DMS53 treated with DMSO at 0.1 percent for 48 hours (cell line): ENCODE measurements at regions not wholly inside any gene's neighbourhood (a gene's known extent, or its start where the extent isn't known, plus 50 kb on each side); places are given as distances from the start of the nearest gene placed in this dataset.

Experiments used
- DNase-seq: peaks from one replicate; lab custom pipeline; 2025; ENCODE audit not compliant: unreplicated experiment; lab: John Stamatoyannopoulos, UW

DNA sequence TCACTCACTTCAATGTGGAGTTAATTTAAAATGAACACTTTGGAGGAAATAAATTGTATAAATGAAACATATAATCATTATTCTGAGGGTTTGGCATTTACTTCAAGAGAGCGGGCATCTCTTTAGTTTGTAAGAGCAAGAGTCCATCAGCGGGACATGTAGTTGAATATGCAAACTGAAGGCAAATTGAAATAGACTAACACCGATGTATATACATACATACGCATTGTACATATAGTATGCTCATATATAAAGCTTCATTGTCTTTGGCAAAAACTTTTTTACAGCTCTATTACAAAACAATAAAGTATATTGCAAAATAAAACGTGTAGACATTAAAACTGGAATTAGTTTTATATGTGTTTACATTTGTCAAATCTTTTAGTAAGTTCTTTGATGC, 328.9 kb downstream of the LTN1 start:
- no peak for DNase-seq

DNA sequence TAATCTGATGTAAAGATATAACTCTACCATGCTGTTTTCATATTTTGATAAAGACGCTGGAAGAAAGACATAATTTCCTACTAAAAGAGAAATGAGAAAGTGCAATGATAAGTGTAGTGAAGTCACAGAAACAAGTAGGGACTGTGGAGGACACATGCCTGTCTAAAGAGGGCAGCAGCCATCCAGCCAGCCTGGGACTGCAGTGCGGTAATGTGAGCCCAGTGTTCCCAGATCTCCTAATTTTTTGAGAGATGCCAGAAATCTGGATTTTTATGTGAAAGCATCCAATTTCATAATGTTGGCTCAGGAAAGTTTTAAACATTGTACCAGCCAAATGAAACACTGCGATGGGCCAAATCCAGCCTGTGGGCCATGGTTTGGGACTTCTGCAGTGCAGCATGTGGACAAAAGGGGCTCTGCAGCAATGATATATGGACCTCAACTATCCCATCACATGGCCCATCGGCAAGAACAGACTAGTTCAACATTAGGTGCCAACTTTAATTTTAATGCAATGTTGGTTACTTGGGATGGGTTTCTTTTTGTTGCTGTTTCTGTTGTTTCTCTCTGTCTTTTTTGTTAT, 329.5 kb downstream of the LTN1 start:
- DNase-seq = no peak

DNA sequence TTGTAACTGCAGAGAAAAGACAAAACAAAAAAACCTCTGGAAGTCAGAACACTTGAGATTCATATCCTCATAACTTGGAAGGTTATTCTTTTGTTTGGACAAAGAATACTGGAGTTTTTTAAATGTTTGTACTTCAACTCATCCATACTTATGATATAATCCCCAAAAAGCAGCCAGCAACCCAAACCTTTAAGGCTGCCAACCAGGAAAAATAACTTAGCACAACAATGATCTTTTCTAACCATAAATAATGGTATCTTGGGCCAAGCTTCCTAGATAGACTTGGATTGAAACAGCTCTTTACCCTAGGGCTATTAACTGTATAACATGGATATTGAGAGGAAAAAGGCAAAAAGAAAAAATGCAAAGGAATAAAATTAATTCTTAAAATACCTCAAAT, 335.1 kb downstream of the LTN1 start:
- no peak for DNase-seq

DNA sequence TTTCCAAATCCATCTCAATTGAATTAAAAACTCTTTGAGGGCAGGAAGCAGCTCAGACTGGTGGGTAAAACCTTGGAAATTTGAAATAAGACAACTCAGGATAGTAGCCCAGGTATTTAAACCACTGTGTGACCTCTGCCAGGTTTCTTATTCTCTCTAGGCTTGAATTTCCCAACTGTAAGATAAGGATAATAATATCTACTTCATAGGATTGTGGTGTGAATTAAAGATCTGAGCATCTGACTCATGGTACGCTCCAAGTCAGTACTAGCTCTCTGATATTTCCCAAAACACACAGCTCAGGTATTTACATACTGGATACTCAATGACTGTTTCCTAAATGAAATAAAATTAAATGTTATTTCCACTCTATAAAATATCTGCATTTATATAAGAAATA, 337.2 kb downstream of the LTN1 start:
- no peak for DNase-seq

DNA sequence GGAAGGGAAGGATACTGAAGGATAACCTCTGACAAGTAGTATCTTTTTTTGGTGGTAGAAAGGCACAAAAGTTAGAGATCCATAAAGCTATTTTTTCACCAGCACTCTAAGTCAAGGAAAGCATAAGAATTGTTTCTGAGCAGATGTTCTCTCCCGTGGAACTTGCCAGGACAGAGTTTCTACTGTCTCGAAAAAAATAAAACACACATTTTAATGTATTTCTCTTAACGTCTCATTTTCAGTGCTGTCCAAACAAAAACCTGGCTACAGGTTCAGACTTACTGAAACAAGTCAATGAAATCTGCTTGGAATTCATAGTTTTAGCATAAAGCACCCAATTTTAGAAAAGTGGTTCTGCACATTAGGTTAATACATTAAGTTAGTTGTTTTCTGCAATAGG, 338.3 kb downstream of the LTN1 start:
- no peak for DNase-seq

DNA sequence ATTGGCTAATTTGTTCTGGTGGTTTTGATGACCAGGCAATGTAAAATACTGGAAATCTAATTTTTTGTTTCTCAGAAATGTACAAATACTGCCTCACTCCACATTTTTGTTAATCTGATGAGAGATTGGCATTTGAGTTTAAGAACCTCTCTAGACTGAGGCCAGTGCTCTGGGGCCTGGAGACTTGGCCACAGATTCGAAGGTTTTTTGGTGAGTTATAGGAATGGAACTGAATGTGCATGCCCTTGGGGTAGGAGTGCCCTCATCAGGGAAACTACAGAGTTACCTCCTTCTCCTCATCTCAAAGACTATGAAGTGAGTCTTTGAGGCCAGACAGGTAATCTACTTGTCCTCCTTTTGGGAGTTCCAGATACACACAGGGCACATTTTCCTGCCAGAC, 347.9 kb downstream of the LTN1 start:
- DNase-seq = no peak

DNA sequence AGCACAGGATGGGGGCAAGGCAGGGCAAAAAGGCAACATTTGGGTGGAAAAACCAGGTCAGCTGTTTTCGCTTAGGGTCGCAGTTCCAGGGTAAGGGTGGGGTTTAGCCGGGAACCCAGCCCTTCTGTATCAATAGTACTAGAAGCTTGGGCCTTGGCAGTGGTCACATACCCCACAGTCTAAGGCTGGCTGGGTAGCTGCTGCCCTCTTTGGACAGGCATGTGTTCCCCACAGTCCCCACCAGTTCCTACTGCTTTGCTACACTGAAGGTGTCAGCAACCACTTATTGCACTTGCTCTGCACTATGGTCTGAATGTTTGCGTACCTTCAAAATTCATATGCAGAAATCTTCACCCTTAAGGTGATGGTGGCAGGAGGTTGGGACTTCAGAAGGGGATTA, 349.8 kb downstream of the LTN1 start:
- no peak for DNase-seq

DNA sequence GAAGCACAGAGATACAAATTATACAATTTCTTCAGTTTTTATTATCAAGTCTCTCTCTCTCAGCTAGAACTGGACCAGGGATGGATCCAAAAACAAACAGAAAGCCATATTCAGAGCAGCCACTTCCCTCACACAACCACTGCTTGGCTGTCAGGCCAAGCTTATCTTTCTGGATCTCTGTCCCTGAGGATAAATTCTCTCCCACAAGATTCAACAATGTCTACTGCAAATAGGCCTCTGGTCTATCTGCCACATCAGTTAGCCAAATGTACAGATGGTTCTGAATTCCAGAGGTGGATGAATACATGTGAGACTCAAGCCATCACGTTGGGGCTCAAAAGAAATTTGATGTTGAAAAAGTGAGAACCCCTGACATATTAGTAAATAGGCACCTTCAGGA, 350.9 kb downstream of the LTN1 start:
- DNase-seq = no peak

DNA sequence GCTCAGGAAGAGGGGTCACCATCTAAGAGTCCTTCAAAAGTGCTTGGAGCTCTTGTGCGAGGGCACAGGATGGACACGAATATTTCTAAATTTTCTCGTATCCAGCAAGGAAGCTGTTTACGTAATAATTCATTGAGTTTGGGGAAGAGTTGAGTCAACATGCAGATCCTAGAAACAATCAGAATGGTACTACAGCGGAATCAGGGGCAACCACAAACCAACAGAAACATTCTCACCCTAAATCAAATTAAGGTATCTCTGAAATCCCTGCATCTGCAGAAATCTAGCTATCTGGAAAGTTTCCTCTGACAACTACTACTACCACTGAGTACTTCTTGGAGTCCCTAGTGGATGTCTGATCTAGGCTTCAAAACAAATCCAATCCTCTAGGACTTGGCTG, 352.4 kb downstream of the LTN1 start:
- DNase-seq = no peak

DNA sequence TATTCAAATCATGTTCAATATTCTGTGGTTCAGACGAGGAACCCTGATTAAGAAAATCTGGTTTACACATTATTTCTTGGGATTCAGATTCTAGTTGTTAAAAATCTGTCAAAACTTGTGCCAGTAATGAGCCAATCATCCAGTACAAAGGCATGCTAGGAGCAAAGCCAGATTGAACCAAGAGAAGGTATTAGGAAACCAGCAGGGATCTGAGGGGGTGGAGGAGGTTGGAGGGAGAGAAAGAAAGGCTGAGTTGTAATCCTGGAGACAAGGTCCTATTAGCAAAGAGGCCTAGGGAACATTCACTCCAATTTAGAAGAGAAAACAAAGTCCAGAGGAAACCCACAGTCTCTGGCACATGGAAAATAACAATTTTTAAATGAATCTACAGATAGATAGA, 352.9 kb downstream of the LTN1 start:
- no peak for DNase-seq

DNA sequence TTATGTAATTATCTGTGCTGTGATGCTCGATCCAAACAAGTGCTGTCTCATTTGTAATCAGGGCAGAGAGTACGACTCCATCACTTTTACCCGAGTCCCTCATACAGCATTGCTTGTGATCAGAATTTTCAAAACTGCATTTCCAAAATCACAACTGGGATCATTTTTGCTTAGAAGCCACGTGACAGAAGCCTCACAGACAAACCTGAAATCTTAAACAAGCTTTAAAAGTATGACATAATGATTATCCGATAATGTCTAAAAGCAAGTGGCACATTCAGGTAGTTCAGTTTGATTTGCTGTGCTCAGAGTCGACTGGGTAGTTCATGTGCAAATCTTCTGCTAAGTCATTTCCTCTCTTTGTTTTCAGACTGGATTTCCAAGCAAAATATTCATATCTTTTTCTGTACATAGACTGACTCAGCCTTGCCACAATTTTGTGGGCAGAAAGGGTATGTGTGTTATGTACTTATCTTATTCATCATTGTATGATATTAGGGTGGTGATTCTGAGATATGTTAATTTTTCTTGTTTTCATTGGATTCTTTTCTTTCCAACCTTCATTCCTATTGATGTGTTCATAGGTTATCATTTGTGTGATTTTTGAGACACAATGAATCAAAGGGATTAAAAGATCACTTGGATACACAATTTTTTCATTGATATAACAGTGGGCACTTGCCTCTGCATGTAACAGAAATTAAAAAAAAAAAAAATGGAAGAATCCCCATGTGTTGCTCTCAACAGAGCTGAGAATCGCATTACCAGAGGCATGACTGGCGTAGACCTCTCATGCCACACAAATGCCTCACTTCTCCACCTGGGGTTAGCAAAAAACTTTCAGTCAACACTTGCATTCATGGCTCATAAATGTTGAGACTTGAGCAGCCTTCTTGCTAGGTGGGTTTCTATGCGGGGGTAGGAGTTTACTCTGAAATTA, 355.7 kb downstream of the LTN1 start:
- DNase-seq = no peak

DNA sequence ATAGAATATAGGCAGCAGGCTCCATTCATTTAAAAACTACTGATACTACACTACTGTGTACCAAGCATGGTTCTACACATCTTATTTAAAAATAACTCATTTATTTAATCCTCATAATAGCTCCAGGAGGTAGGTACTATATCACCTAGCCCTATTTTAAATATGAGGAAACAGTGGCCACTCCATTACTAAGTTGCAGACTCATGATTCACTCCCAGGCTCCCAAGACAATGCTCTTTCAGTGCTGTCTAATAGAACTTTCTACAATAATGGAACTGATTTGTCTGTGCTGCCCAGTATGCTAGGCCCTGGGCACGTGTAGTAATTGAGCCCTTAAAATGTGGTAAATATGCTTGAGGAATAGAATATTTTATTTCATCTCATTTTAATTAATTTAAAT, 357.1 kb downstream of the LTN1 start:
- no peak for DNase-seq

DNA sequence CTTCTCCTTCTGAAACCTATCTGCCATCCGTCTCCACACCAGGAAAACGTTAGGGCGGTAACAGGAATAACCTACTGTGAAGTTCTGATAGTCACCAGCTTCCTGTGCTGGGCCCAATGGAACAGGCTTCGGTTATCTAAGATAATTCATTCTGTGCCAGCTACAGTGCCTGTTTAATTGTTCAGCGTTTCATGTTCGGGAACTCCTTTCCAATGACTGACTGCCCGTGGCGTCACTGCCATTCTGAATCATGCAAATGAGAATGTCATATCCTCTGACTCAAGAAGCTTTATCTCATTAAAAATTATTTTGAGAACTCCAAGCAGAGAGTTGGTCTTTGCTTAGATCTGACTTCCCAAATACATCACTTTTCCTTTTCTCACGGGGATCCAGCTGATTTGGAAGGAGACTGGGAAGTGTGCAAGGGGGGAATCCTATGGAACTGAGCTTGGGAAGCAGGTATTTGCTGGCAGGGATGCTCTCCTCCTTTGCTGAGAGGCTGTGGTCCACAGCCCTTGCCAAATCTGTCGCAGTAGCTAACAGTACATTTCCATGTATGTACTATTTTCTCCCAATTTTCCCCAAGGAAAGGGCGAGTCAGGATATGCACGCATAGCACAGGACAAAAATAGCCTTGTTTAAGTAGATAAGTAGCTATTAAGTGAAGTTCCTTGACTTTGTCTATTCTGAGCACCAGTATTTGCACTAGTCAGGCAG, 358.7 kb downstream of the LTN1 start:
- no peak for DNase-seq

DNA sequence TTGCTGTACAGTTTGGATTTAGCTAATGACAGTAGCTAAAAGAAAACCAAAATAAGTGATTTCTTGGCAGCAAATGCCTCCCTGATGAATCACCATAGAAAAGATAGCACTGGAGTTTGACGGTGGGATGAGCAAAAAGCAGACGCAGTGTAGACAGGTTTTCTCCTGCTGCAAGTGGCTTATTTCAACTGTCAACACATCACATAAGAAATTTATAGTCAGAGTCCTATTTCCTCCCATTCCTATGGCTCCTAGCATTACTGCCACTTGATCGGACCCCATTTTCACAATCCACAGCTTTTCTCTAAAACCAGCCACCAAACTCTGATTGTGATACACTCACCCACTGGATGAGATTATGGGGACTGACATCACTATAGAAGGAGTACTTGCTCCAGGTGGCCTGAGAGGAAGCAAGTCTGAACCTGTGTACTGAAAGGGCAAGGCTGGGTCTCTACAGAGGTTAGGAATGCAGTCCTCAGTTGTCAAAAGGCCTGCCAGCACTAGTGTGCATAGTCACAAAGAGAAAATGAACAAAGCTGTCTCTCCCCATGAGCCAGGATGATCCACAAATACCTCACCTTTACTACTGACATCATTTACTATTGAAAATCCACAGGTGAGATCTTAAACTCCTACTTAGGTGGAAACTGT, 359.8 kb downstream of the LTN1 start:
- no peak for DNase-seq

DNA sequence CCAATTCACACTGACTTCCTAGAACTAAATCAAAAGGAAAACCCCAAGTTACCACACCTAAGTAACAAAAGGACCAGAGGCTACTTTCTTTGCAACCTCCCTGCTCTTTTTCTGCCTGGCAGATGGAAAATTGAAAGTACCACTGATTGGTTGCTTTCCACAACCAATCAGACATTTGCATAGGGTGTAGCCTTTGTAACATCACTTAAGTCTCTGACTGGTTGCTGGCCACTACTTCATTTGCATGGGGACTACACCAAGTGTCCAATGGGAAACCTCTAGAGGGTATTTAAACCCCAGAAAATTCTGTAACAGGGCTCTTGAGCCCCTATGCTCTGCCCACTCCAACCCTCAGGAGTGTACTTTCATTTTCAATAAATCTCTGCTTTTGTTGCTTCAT, 365.0 kb downstream of the LTN1 start:
- DNase-seq = no peak

DNA sequence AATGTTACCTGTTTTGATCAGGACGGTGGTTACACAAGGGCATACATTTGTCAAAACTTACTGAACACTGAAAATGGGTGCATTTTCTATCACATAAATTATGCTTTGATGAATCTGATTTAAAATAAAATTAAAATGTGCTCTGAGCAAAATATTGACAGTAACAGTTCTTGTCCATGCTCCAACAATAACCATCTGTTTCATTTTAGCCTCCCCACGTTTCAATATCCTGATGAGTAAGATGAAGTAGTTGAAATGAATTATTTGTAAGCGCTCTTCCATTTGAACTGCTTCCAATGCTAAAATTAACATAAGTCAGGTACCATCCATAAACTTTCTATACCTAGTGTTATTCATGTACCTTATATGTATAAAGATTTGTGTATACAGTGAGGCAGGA, 365.4 kb downstream of the LTN1 start:
- no peak for DNase-seq

DNA sequence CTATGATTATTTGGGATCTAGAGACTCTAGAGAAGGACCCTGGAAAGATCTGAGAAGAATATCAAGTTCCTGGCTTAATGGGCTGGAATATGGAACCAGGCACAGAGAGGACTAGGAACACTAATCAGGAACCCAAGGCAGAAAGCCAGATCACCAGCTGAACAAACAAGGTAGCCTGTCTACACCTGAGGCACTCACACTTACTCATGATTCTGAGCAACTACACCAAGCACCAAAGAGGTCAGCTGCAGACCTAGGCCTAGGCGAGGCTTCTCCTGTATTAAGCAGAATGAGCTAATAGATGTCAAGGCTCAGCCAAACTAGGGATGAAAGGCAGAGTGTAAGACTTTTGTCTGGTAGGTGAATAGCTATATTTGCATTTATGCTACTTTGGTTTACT, 368.1 kb downstream of the LTN1 start:
- DNase-seq = no peak

DNA sequence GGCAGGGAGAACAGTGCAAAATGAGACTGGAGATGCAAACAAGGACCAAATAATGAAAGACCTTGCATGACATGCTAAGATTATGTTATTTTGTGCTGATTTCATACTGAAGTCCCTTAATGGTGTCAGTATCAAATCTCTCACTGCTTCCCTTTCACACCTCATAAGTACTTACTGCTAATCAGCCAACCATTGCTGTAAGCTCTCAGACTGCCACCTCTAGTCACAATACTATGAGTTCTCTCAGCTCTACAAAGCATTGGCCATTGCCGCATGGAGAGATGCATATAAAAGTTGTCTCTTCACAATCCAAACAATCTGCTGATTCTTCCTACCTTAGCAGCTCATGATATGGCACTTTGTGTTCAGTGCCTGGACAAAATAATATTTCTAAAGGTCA, 375.4 kb downstream of the LTN1 start:
- no peak for DNase-seq

DNA sequence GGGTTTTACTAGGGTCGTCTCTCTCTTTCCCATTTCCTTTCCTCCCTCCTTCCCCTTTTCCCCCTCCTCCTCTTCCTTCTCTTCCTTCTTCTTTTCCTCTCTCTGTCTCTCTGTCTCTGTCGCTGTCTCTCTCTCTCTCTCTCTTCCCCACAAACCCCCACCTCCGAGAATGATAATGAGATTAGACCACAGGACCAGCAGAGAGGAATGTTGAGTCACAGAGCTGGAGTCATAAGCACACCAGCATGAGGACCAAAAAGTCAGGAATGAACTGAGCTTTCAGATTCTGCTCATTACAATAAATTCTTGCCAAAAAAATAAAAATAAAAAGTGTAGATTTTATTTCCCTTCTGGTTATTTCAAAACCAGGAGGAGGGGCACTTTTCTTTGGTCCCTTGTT, 377.4 kb downstream of the LTN1 start:
- no peak for DNase-seq

DNA sequence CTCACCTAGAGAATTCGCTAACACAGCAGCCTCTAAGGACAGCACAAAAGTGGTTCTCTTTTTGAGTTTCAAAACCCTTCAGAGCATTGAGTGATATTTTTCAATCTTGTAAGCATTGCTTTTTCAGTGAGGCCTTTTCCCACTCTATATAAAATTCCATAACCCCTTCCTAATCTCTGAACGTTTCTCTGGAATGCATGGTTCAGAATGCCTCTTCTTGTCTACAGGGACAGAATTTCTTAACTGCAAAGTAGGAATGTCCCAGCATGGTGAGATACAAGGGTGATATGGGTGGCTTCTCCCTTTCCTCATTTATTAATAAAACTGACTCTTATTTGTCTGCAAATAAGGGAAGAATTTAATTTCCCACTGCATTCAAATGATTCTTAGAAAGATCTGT, 377.9 kb downstream of the LTN1 start:
- no peak for DNase-seq

DNA sequence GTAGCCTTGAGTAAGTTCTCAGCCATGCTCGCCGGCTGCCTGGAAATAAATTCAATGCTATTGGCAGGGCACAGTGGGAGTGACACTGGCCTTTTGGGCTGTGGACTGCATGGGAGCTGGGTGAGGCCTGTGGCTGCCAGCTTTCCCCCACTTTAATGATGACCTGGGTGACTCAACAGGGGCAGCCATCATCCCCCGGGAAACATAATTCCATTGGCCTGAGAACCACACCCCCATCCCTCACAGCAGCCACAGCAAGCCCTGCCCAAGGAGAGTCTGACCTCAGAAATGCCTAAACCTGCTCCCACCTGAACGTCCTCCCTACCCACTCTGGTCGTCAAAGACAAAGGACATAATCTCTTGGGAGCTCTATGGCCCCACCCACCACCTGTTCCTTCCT, 384.0 kb downstream of the LTN1 start:
- no peak for DNase-seq

DNA sequence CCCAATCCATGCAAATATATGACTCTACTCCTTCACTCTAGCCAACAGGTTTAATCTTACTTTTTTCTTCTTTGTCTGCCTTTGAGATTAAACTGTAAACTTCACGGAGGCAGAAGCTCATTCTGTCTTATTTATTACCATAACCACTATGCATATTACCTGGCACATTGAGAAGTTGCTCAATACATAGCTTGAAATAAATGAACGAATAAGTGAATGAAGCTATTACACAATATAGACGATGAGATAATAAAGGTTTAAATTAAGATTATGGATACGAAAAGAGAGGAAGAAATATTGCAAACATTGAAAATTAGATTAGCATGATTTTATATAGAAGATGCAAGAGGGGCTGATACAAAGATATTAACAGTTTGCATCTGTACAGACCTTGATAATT, 385.1 kb downstream of the LTN1 start:
- no peak for DNase-seq
